Stimulated activated CD8-positive, alpha-beta memory T cell treated with anti-CD3 and anti-CD28 coated beads, Interleukin-7, amount 100 ng/mL, for 48 hours (primary cell): ENCODE measurements at regions not wholly inside any gene's neighbourhood (a gene's known extent, or its start where the extent isn't known, plus 50 kb on each side); places are given as distances from the start of the nearest gene placed in this dataset.
"Not testable (repeated sequence)": the region's sequence is repeated elsewhere in the genome, so short reads cannot be mapped to it uniquely, and the experiment has no call there.

Source experiments
- DNase-seq, 2 donors: peaks; one replicate each; pipeline ENCODE4 v3.0.0-alpha.2; 2020; ENCODE audit warnings: low read depth in 1 of 2; ENCODE audit errors: extremely low read depth in 1 of 2

- DNase-seq = no peak
These were observed 56.3 kb upstream of the NCKAP5 start for GRCh38 chr2:133624551-133624950.

GRCh38 chr2:133627741-133628140 is 59.5 kb upstream of the NCKAP5 start:
- DNase-seq = no peak

- no peak for DNase-seq
These were observed 65.0 kb upstream of the NCKAP5 start for GRCh38 chr2:133633309-133633708.

- no peak for DNase-seq
These were observed 65.7 kb upstream of the NCKAP5 start for GRCh38 chr2:133633881-133634409.

GRCh38 chr2:133635131-133635530 is 66.9 kb upstream of the NCKAP5 start:
- DNase-seq = no peak

- no peak for DNase-seq
These were observed 68.0 kb upstream of the NCKAP5 start for GRCh38 chr2:133636287-133636686.

GRCh38 chr2:133640103-133640502 is 71.8 kb upstream of the NCKAP5 start:
- no peak for DNase-seq

GRCh38 chr2:133641497-133641896 is 73.2 kb upstream of the NCKAP5 start:
- no peak for DNase-seq

- DNase-seq = no peak
These were observed 73.9 kb upstream of the NCKAP5 start for GRCh38 chr2:133641942-133642725.

GRCh38 chr2:133642791-133643191 is 74.5 kb upstream of the NCKAP5 start:
- no peak for DNase-seq

GRCh38 chr2:133643863-133644262 is 75.6 kb upstream of the NCKAP5 start:
- DNase-seq = no peak

GRCh38 chr2:133644846-133645245 is 76.6 kb upstream of the NCKAP5 start:
- DNase-seq = no peak

GRCh38 chr2:133647386-133647785 is 79.1 kb upstream of the NCKAP5 start:
- not testable (repeated sequence) for DNase-seq

- DNase-seq = no peak
These were observed 83.6 kb upstream of the NCKAP5 start for GRCh38 chr2:133651861-133652260.

- no peak for DNase-seq
These were observed 84.1 kb upstream of the NCKAP5 start for GRCh38 chr2:133652398-133652797.

- no peak for DNase-seq
These were observed 84.8 kb upstream of the NCKAP5 start for GRCh38 chr2:133653056-133653455.

- no peak for DNase-seq
These were observed 86.7 kb upstream of the NCKAP5 start for GRCh38 chr2:133654949-133655348.

GRCh38 chr2:133655610-133656009 is 87.3 kb upstream of the NCKAP5 start:
- no peak for DNase-seq

- DNase-seq = no peak
These were observed 89.3 kb upstream of the NCKAP5 start for GRCh38 chr2:133657591-133657990.

GRCh38 chr2:133658020-133658903 is 90.0 kb upstream of the NCKAP5 start:
- no peak for DNase-seq

GRCh38 chr2:133660510-133660909 is 92.2 kb upstream of the NCKAP5 start:
- DNase-seq = no peak

GRCh38 chr2:133661392-133661791 is 93.1 kb upstream of the NCKAP5 start:
- no peak for DNase-seq
